Cerebellar cortex (tissue), 1 donor: ENCODE measurements at regions not wholly inside any gene's neighbourhood (a gene's known extent, or its start where the extent isn't known, plus 50 kb on each side); places are given as distances from the start of the nearest gene placed in this dataset.
"Not testable (repeated sequence)": the region's sequence is repeated elsewhere in the genome, so short reads cannot be mapped to it uniquely, and the experiment has no call there.

Source experiments
- DNase-seq: peaks from one replicate; pipeline ENCODE4 v3.0.0-alpha.2; 2015; ENCODE audit warnings: low spot score

DNA sequence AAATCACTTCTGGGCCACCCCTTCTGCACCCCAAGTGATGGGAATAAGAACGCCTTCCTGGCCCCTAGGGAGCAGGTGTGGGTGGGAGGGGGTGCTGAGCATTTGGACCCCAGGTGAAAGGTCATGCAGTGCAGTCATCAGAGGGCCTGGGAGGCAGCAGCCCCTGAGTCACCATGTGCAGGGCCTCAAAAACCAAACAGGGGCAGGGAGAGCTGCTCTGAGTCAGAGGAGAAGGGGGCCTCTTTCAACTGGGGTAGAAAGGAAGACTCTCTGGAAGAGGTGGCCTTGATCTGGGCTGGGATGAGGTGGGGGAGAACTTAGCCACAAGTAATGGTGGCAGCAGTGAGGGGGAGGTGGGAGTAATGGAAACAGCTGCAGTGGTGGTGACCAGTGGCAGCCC is 164.3 kb downstream of the BUB3 start:
- no peak for DNase-seq

DNA sequence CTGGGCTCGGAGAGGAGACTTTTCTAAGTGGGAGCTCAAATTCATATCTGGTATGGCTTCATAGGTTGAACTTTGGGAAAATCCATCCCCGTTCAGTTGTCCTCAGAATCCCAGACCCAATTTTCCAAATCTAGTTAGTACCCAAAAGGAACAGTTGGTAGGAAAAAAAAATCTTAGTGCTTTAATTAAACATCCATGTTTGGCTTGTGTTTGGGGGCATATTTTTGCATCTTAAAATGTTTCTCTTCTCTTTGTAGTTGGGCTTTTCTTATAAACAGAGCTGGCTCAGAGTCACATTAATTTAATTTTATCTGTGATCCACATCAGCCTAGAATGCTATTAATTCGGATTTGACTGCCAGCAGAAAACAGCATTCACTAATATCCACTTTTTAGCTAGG is 165.9 kb downstream of the BUB3 start:
- no peak for DNase-seq

DNA sequence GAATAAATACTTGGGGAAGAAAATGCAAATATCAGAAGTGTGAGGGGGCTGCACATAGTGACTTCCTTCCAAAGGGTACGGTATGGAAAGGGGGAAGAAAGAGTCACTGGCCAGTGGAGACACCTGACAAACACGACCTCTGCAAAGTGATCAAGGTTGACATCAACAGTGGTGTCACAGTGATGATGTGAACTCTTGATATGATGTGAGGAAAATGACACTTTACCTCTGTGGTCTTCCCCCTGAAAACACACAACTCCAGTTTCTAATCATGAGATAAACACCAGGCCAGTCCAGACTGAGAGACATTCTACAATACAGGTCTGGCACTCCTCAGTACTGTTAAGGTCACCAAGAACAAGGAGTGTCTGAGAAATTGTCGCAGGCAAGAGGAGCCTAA is 169.7 kb downstream of the BUB3 start:
- no peak for DNase-seq

DNA sequence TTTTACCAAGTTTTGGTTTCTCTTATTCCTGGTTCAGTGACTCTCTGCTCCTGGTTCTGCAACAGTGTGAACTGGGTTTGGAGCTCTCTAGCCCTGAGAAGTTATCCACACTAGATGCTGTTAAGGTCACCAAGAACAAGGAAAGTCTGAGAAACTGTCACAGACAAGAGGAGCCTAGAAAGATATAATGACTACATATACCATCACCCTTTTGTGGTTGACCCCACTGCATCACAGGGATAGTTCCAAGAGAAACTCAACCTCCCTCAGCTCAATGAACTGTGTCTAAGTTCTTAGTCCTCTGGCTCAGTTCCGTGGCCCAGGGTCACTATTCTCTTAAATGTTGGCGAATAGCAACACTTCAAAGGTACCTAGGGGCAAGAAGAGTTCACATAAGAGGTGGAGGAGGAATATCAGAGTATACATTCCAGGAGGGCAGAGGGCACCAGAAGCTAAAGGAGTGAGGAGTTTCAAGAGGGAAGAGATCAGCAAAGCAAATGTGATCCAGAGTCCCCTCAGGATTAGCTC is 171.5 kb downstream of the BUB3 start:
- DNase-seq, result no peak

DNA sequence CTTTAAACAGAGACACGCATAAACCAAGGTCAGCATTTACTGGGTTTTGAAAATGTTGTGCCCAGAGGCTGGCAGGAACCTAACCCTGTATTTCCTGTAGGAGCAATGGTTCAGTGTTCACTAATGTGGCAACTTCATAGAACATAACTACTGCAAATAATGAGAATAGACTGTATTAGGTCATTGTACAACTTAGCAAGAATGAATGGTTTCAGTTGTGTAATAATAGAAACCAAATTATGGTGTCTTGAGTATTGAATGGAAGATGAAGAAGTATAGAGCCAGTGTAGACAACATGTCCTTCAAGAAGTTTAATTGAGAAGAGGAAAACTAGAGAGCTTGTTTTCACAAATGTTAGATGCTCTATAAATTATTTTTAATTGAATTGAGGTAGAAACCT is 172.5 kb downstream of the BUB3 start:
- DNase-seq, result no peak

DNA sequence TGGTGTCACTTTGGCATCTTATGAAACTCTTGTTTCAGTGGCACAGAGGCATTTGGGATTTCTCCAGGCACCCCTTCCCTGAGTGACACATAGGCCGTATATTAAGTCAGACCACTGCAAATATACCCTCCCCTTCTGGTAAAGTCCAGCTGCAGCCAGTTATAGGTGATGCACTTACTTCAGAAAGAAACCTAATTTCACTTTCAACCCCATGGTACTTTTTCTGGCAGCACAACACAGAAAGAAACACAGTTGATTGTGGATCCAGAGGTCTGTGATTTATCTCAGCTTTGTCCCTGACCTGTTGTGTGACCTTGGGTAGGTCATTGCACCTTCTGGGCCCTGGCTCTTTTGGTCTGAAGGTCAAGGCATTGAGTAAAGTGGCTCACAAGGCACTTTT is 173.2 kb downstream of the BUB3 start:
- no peak for DNase-seq

DNA sequence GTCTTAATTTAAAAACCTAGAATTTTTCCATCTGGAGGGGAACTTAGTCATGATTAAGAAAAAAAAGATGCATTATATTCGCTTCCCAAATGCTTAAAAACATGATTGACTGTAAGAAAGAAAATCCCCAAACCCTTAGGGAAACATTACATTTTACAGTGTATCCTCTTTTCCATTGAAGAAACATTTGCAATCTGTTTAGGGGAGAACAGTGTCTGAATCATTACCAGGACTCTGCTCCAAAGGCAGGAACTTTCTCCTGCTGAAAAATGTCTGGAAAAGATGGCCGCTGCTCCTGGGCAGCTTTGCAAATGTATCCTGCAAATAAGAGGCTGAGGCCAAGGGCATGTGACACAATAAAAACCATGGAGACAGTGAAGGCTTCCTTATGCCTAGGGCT is 173.7 kb downstream of the BUB3 start:
- DNase-seq, result no peak

DNA sequence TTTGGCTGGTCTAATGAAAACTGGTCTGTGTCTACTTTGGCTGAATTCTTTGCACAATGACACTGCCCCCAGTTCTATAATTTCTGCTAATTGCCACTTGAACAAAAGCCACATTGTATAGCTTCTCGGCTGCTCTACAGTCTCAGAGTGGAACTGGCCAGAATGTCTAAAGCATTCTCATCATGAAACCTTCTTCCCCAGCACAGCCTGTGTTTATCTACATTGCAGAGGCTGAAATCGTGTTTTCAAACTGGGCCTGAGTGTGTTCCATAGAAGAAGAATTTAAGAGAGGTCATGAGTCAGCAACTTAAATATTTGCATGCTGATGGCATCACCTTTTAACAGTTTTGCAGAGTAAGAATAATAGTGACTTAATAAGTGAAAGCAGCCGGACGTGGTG is 177.2 kb downstream of the BUB3 start:
- no peak for DNase-seq

DNA sequence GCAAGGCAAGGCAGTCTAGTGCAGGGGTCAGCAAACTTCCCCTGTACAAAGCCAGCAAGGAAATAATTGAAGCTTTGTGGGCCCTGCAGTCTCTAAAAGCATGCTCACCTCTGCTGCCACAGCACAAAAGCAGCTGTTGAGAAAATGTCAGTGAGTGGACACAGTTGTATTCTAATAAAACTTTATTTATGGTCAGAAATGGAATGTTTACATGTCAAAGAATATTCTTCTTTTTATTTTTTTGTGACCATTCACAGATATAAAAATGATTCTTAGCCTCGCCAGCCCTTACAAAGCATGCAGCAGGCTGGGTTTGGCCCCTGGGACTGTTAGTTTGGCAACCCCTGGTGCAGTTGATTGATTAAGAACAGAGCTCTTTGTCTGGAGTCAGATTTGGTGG is 192.4 kb downstream of the BUB3 start:
- DNase-seq, result no peak

DNA sequence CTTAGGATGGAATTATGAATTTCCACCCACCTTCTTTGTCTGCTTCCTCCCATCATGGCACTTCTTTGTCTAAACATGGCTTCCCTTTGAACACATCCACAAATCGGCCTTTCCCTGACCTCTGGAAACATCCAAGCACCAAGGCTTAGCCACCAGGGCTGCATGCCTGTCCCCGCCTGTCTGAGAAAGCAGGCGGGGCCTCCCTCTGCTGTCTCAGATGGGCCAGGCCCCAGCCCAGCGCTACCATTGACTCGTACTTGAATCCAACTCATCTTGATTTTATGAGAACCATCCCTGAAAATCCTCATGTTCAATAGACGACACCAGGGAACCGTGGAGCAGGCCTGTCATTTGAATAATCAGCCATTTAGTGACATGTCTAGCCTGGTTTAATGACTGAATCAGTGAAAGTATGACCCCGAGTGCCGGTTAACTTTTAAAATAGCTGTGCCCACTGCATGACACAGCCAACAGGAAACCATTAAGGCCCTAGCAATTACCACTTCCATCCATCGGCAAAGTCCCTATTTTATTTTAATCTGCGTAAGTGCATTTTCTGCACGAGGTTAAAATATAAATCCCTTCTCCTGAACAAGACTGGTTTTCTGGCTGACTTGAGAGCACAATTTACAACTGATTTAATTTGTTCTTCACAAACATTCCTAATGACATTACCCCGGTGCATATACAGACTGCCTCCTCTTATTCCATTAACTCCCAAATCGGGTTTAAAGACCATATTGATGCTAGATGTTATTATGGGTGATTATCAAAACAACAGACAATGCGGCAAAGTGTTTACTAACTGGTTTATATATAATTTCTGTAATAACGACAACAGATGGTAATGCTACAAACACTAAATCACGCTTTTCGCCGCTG is 194.7 kb downstream of the BUB3 start:
- no peak for DNase-seq

DNA sequence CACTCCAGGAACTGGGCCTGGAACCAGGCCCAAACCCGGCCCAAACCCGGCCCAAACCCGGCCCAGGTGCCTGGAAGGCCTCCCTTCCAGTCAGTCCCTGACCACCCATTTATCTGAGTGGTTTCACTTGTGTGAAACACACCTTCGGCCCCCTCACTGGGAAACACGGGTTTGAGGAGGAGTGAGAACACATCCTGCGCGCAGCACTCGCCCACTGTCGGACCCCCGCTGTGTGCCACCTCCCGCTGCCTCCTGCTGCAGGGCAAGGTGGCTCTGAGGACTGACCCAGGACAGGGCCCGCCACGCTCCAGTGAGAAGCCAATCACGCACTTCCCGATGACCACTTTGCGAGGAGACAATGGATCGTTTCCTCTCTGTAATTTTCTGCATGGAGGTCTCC is 197.5 kb downstream of the BUB3 start:
- DNase-seq, result no peak

DNA sequence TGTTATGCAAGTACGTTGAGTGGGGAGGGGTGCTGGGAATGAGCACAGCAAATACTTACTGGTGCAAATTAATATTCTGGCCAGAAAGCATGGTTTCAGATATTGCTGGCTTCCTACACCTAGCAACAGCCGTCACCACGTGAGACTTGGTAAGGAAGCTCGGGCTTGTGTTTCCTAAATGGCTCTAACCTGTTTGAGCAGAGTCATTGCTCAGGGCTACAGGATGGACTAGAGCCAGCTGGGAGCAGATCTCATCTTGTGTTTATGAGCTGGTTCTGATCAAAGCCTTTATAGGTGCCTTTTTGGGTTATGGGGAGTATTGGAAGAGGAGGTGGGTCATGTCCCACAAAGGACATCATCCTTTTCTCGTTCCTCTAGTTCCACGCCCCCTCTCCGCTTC is 200.3 kb downstream of the BUB3 start:
- DNase-seq, result no peak

DNA sequence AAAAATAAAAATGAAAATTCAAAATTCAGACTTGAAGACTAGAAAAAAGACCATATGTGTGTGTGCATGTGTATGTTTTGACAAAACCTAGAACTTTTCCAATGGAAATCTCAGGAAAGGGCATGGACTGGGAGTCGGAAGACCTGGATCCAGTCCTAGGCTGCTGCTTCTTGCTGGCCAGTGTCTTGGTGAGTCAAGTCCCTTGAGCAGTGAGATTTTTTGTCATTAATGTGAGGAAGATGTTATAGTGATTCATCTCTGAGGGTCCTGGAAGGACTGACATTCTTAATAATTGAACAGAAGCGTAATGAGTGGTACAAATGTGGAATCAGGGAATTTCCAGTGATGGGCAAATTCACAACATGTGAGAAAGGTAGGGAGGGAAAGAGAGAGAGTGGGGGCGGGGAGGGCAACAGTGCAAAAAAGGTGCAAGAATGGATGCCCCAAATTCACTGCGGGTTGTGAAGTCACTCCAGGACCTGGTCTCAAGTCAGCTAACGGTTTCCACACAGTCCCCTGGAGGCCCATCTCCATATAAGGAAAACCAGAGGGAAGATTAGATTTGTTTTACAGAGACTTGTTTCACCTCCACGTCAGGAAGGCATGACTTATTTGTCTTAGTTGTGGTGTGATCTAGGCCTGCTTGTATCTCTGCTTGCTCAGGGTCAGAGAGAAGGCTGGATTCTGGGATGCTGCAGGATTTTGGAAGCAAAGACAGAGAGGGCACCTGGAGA is 201.7 kb downstream of the BUB3 start:
- DNase-seq, result no peak

DNA sequence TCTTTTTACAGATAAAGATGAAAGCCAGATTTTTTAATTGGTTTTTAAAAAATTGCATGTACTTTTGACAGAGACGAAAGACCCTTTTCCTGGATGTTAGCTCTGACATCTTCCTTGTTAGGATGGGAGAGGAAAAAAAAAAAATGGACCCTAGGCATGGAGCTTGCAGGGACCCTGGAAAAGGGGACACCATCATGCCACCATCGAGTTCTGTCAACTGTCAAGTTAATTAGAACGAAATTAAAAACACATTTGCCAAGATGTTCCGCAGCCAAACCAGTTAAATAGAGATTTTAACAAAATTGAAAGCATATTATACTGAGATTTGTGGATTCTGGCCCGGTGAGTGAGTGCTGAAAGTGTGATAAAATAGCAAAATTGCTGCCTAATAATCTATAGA is 202.6 kb downstream of the BUB3 start:
- DNase-seq, result no peak

DNA sequence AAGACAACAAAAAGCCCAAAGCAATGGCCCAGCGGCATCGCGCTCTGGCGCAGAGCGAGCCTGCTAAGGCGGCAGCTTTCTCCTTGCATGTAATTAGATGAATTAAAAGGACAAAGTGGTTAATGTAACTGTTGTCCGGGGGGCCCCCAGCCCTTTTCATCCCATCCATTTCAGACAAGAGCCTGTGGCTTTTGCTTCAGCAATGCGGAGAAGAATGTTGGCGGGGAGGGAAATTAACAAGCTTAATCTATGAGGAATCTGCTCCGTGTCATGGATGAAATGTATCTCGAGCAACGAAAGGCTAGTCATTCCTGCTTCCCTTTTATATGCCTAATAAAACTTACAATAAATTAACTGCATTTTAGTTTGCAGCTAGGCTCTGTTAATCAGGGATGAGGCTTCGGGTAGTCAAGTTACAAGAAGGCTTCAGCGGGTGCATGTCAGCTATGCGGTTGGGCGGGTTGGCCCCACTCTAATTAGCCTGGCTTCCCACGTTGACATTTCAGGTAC is 203.3 kb downstream of the BUB3 start:
- no peak for DNase-seq

DNA sequence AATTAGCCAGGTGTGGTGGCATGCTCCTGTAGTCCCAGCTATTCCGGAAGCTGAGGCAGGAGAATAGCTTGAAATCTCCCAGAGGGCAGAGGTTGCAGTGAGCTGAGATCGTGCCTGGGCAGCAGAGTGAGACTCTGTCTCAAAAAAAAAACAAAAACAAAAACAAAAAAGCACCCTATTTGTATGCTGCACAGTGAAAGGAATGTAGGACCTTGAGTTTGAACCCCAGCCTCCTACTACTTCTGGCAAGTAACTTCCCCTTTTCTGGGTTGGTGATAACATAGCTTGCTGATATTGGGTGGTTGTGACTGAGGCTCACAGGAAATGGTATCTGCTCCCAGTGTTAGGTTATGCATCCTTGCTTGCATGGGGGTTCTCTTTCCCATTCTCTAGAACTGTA is 205.3 kb downstream of the BUB3 start:
- no peak for DNase-seq

DNA sequence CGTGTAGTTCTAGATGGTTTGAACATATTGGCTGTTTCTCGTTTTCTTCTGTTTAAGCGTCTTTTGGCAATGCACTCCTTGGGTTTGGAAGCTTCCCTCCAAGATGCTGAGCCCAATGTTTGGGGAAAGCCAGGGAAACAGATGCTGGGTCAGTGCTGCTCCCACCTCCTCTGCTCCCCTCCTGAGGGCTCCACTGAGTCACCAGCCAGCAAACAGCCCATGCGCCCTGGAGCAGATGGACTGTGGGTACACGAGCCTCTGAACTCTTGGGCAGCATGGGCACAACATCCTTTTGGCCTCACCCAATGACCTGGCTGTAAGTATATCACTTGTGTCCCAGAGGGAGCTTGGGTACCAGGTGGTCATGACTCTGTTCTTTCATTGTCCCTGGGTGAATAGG is 207.6 kb downstream of the BUB3 start:
- DNase-seq, result no peak

DNA sequence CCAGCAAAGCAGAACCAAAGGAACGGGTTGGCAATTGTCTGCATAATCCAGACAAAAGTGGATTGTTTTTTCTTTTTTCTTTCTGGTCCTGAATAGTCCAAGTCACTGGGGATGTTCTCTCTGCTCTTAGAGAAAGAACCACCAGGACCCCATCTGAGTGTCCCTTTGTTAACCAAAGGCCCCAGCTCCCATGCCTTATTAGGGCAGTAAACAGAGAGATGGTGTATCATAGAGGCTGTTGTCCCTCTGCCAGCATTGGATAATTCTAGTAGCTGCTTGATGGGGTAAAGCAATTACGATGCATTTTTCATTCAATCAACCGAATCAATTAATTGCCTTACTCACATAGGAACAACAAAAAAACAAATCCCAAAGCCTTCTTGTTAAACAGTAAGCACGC is 213.0 kb downstream of the BUB3 start:
- DNase-seq, result no peak

DNA sequence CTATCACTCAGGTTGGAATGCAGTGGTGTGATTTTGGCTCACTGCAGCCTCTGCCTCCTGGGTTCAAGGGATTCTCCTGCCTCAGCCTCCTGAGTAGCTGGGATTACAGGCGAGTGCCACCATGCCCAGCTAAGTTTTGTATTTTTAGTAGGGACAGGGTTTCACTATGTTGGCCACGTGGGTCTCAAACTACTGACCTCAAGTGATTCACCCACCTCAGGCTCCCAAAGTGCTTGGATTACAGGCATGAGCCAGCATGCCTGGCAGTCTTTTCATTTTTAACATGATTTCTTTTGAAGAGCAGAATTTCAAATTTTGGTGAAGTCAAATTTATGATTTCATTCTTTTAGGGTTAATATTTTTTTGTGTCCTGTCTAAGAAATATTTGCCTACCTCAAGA is 217.4 kb downstream of the BUB3 start:
- DNase-seq, result not testable (repeated sequence)

DNA sequence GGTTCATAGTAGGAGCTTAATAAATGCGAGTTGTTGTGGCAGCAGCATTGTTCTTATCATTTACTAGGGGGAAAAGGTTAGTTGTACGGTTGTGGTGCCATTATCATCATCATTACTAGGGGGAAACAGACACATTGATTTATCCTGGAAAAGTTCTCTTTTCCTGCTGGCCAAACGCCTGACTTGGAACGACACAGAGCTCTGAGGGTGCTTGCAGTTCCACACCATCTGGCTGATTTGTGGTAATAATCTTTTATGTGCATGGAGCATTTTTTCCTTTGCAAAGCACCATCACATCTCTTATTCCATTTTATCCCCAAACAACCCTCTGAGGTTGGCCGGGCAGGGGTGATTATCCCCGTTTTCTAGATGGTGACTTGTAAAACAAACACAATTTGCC is 219.4 kb downstream of the BUB3 start:
- DNase-seq, result no peak

DNA sequence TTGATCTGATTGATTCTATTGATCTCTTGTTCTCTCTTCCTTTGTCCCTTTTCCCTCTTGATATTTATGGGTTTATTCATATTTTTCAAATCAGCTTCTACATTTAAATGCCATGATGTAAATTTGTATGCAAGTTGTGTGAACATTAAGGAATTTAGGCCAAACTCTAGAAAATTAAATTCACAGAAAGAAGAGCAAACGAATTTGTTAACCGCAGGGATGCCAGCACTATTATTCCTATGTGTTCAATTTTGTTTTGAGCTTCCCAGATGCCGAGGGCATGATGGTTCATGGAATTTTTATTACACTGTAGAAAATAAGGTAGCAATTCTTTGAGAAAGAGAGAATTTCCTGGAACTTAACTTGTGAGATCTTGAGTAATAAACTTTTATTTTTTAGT is 220.9 kb downstream of the BUB3 start:
- DNase-seq, result no peak

DNA sequence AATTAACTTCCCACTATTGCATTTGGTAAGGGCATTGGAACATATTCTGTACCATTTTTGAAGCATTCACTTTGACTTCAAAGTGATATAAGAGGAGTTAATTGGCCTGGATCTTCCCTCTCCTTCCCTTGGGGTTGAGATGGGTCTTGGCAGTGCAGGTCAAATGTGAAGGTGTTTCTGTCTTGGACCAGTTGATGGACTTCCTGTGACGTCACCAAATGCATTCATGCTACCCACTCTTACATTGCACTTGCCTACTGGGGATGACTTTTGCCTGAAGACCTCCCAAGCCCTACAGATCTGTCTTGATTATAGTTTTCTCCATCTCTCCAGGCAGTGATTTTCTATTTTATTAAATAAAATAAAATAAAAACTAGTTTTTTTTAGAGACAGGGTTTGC is 221.5 kb downstream of the BUB3 start:
- DNase-seq, result no peak

DNA sequence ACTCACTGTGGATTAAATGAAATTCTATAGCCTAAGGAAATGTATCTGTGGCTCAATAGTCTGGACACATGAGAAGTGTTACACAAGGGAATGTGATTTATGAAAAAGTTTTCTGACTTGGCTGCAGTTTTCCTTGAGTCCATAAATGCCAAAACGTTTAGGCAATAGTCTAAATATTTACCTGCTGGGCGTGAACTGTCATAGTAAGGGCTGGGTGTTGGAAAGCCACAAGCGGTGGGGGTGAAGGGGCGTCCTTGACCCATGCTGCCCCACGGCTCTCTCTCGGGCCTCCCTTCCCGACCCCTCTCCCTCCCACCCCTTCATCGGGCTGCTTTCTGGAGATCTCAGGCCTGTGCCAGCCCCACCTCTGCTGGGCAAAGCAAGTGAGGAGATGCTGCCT is 223.7 kb downstream of the BUB3 start:
- no peak for DNase-seq
